CD1c-positive myeloid dendritic cell (primary cell): ENCODE measurements at regions not wholly inside any gene's neighbourhood (a gene's known extent, or its start where the extent isn't known, plus 50 kb on each side); places are given as distances from the start of the nearest gene placed in this dataset.
"Not testable (repeated sequence)": the region's sequence is repeated elsewhere in the genome, so short reads cannot be mapped to it uniquely, and the experiment has no call there.

ENCODE experiments used
- DNase-seq: peaks from one replicate; pipeline ENCODE4 v3.0.0-alpha.2; 2016; ENCODE audit errors: extremely low spot score

DNA sequence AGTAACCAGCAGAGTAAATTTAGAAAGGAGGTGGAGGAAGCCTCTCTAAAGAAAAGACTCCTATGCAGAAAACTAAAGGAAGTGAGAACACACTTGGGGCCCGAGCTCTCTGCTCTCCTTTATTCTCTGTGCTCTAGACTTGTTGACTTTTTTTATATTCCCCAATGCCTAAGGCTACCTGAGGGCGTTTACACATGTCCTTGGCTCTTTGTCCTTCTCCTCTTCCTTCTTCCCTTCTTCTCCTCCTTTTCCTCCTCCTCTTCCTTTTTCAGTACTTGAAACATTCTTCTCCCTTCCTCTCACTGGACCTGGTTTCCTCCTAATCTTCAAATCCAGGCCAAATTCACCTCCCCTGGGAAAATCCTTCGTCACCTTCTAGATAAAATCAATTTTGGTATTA, 256.4 kb upstream of the TRPC7 start:
- DNase-seq, result no peak

DNA sequence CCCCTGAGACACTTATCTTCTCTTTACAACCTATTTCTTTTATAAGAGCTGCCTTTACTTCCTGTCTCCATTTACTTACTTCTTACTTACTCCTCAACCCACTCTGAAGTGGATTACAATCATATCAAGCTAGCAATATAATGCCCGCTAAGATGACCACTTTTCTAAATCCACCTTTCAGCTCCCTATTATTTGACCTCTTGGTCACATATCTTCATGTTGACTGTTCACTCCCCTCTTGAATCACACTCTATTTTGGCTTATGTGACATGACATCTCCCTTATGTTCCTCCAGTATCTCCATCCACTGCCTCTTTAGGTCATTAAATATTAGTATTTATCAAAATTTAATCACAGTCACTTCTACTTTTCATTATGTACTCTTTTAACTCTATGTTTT, 255.3 kb upstream of the TRPC7 start:
- no peak for DNase-seq

DNA sequence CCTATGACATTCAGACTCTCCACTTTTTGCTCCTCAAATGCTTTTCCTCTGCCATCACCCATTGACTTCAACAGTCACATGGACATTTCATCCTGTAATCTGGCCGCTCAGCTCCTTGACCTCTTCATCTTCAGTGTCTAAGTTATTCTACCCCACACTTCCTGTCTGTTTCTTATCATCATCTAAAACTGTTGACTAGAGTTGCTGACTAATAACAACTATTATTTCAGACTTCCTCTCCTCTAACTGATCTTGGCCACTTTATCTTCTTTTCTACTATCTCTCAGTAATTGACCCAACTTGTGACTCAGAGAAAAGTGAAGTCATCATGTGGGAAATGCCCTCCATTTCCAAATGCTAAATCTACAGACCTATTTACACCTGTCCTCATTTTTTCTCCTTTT, 254.7 kb upstream of the TRPC7 start:
- DNase-seq, result no peak

DNA sequence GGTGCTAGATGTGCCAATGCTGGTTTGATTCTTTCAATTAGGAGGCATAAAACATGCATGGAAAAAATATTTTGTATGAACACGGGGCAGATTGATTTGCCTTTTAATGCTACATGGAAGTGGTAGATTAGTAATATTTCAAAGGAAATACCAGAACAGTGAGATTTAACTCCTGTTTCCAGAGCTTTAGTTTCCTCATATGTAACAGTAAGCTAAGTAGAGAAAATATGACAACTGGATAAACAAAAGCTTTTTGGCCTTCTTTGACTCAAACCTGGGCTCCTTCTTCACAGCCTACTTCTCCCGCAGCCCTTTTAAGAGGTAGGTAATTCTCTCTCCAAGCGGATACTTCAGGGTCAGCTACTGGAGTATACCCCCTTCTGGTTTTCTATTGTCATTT, 254.2 kb upstream of the TRPC7 start:
- DNase-seq, result no peak

GRCh38 chr5:136615251-136616119, 250.1 kb upstream of the TRPC7 start:
- no peak for DNase-seq

DNA sequence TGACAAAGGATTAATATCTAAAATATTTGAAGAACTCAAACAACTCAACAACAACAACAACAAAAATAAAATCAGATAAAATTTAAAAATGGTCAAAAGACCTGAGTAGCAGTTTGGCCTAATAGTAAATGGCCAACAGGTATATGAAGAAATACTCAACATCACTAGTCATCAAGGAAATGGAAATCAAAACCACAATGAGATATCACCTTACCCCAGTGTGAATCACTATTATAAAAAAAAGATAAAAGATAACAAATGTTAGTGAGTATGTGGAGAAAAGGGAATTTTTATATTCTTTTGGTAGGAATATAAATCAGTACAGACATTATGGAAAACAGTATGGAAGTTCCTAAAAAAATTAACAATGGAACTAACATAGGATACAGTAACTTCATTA, 247.9 kb upstream of the TRPC7 start:
- no peak for DNase-seq

- DNase-seq, result no peak
Observed at GRCh38 chr5:136605638-136606037, 240.3 kb upstream of the TRPC7 start.

GRCh38 chr5:136600306-136600705, 235.0 kb upstream of the TRPC7 start:
- no peak for DNase-seq

DNA sequence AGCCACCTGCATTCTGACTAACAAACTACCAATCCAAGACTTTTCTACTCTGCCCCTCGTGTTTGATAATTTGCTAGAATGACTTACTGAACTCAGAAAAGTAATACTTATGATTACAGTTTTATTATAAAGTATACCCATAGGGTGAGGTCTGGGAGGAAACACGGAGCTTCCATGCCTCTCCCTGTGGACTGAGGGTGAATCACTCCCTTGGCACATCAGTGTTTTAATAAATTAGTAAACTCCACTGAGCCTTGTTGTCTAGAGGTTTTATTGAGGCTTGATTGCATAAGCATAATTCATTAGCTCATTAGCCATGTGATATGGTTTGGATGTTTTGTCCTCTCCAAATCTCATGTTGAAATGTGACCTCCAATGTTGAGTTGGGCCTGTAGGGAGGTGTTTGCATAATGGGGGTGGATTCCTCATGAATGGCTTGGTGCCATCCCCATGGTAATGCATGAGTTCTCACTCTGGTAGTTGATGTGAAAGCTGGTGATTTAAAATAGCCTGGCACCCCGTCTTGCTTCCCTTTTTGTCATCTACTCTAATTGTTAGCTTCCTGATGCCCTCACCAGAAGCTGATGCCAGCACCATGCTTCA, 233.6 kb upstream of the TRPC7 start:
- no peak for DNase-seq

DNA sequence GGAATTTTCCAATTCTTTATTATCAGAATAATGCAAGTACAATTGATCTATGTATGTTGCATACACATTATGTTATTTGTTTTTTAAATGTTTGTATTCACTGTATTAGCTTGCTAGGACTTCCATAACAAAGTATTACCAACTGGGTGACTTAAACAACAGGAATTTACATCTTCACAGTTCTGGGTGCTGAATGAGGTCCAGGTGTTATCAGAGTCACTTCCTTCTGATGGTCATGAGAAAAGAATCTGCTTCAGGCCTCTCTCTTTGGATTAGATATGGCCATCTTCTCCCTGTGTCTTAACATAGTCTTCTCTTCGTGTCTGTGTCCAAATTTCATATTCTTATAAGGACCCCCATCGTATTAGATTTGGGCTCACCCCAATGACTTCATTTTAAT, 229.1 kb upstream of the TRPC7 start:
- DNase-seq, result no peak

DNA sequence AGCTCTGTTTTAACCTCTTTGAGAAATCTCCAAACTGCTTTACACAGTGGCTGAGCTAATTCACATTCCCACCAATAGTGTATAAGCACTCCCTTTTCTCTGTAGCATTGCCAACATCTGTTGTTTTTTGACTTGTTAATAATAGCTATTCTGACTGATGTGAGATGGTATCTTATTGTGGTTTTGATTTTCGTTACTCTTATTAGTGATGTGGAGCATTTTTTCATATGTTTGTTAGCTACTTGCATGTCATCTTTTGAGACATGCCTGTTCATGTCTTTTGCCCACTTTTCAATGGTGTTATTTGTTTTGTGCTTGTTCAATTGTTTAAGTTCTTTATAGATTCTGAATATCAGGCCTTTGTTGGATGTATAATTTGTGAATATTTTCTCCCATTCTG, 225.2 kb upstream of the TRPC7 start:
- DNase-seq, result no peak

DNA sequence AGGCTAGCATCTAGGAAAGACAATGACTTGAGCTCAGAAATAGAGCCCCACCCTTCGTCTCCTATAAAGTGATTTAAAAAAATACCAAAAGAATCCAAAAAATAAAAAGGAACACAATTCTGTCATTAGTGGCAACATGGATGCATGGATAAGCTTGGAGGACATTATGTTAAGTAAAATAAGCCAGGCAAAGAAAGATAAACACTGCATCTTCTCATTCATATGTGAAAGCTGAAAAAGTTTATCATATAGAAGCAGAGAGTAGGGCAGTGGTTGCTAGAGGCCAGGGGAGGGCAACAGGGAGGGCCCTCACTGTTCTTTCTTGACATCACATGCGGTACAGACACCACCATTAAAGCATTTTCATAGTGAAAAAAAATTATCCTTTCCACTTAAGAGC, 220.9 kb upstream of the TRPC7 start:
- no peak for DNase-seq

DNA sequence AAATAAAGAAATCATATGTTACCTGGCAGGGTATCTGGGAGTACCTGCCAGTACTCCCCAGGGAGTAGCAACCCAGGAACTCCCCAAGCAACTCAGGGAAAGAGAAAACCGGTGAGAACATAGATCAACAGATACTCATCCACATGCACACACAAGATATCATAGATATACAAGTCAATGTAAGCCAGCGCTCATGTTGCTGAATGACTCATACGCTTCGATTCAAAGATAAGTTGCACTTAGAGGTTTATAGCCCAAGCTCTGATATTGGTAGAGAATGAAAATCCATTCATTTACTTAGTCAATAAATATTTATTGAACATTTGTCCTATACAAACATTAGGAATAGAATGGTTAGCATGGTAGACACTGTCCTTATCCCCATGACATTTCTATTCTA, 219.1 kb upstream of the TRPC7 start:
- DNase-seq, result no peak

DNA sequence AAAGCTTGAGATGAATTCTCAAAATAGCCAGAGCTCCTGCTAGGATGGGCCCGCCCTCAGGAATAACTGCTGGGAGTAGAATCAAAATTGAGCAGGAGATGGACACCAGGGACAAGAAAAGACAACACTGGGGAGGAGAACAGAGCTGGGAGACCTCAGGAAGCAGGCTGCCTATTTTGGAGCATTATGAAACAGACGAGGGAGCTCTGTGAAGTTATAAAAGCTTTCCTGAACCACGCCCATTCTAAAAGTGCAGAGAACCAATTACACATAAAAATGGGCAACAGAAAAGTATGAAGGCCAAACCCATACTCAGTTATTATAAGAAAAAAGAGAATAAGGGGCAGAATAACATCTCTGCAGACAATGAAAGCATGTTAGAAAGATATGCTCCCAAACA, 213.9 kb upstream of the TRPC7 start:
- no peak for DNase-seq

GRCh38 chr5:136569875-136570274, 204.5 kb upstream of the TRPC7 start:
- not testable (repeated sequence) for DNase-seq

DNA sequence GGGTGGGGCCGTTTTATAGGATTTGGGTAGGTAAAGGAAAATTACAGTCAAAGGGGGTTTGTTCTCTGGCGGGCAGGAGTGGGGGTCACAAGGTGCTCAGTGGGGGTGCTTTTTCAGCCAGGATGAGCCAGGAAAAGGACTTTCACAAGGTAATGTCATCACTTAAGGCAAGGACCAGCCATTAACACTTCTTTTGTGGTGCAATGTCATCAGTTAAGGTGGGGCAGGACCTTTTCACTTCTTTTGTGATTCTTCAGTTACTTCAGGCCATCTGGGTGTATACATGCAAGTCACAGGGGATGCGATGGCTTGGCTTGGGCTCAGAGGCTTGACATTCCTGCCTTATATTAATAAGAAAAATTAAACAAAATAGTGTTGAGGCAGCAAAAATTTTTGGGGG, 200.1 kb upstream of the TRPC7 start:
- not testable (repeated sequence) for DNase-seq

DNA sequence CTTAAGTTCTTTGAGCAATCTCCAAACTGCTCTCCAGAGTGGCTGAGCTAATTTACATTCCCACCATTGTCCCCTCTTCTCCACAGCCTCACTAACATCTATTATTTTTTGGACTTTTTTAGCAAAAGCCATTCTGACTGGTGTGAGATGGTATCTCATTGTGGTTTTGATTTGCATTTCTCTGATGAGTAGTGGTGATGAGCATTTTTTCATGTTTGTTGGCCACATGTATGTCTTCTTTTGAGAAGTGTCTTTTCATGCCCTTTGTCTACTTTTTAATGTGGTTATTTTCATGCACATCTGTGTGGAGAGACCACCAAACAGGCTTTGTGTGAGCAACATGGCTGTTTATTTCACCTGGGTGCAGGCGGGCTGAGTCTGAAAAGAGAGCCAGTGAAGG, 199.7 kb upstream of the TRPC7 start:
- DNase-seq, result not testable (repeated sequence)

DNA sequence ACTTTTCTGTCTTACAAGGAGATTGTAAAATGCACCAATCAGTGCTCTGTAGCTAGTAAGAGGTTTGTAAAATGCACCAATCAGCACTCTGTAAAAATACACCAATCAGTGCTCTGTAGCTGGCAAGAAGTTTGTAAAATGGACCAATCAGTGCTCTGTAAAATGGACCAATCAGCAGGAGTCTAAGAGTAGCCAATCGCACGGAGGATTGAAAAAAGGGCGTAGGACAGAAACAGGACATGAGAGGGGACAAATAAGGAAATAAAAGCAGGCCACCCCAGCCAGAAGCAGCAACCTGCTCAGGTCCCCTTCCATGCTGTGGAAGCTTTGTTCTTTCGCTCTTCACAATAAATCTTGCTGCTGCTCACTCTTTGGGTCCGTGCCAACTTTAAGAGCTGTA, 199.1 kb upstream of the TRPC7 start:
- DNase-seq, result not testable (repeated sequence)

GRCh38 chr5:136563489-136563888, 198.1 kb upstream of the TRPC7 start:
- DNase-seq, result no peak

DNA sequence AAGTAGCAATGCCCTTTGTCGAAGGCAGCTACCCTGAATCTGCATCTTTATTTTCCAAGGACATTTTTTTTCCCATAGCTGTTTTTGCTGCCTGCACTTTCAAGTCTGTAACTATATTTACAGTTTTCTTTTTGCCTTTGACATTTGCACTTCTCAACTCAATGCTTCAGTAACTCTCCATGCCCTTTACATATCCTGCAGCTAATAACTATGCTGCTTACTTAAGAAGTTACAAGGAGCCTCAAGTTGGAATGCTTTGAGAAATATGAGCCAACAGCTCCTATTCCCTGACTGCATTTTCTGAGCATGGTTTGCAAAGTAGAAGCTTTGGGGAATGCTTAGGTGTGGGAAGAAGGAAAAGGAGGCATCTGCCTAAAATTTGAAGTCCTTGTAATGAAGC, 194.8 kb upstream of the TRPC7 start:
- no peak for DNase-seq

DNA sequence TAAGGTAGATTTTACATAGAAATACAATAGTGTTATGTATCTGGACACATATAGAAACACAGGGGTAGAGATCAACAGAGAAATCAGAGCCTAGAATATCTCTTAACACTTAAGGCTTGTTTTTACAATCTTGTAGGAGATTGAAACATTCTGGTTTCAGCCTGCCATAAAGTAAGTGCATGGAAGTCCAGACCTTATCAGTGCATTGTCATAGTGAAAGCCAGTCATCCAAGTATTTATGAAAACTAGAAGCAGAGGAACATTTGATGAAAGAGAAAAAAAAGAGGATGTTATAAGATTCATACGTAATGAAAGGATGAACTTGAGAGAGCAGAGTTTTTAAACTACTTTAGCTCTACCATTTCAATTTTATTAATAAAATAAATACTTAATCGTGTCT, 194.3 kb upstream of the TRPC7 start:
- no peak for DNase-seq

GRCh38 chr5:136547096-136547495, 181.8 kb upstream of the TRPC7 start:
- not testable (repeated sequence) for DNase-seq

DNA sequence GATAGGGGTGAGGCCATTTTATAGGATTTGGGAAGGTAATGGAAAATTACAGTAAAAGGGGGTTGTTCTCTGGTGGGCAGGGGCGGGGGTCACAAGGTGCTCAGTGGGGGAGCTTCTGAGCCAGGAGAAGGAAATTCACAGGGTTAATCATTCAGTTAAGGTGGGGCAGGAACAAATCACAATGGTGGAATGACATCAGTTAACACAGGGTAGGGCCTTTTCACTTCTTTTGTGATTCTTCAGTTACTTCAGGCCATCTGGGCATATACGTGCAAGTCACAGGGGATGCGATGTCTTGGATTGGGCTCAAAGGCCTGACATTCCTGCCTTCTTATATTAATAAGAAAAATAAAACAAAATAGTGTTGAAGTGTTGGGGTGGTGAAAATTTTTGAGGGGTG, 181.1 kb upstream of the TRPC7 start:
- not testable (repeated sequence) for DNase-seq

GRCh38 chr5:136545031-136545430, 179.7 kb upstream of the TRPC7 start:
- DNase-seq, result not testable (repeated sequence)
